Astrocyte of the spinal cord (primary cell): ENCODE measurements at regions not wholly inside any gene's neighbourhood (a gene's known extent, or its start where the extent isn't known, plus 50 kb on each side); places are given as distances from the start of the nearest gene placed in this dataset.

Source experiments
- DNase-seq: peaks from one replicate; pipeline ENCODE4 v3.0.0; 2011; ENCODE audit warnings: low read depth, low spot score
- H3K4me3 ChIP-seq: 2 replicates; pipeline ENCODE4 v1.5.1; 2011; ENCODE audit warnings: low read depth, mild to moderate bottlenecking, low read length, moderate library complexity
- CTCF ChIP-seq: IDR thresholded peaks from 2 replicates; pipeline ENCODE4 v1.5.1; 2012; ENCODE audit warnings: low read depth, mild to moderate bottlenecking, low read length, inconsistent platforms
- in situ Hi-C: cut with HindIII; loops from 2 replicates; pipeline ENCODE4 v1.10.0; 2017; ENCODE audit warnings: low sequenced_read_pairs

- no peak overlapping the region for H3K4me3 ChIP-seq
- TF ChIP-seq CTCF = no peak
- in situ Hi-C loops = no loop called here
- peak; percentile 92 for DNase-seq
Observed at GRCh38 chr6:140572129-140572528, 1197.7 kb upstream of the CITED2 start.

DNA sequence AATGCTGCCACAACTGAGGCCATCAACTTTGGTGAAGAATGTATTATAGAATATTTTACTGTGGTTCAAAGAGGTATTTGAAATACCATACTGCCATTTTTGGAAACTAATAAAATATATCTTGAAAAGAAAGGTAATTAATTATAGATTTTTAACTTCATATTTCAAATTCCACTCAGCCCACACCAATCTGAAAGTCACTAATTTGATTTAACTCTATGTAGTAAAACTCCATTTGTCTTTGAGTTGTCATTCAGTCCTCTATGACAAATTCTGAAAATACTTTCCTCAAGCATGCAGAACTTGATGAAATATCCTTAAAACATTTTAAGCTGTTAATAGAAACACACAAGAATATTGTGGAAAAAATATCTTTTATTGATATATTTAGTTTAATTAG is 1196.7 kb upstream of the CITED2 start:
- no peak overlapping the region for H3K4me3 ChIP-seq
- in situ Hi-C loops = no loop called here
- no peak for TF ChIP-seq CTCF
- DNase-seq = no peak

- peak; percentile 2 for TF ChIP-seq CTCF
- H3K4me3 ChIP-seq = no peak overlapping the region
- peak; percentile 16 for DNase-seq
- in situ Hi-C loops = no loop called here
Observed at GRCh38 chr6:140567466-140567865, 1193.0 kb upstream of the CITED2 start.

- TF ChIP-seq CTCF = no peak
- H3K4me3 ChIP-seq = no peak overlapping the region
- peak; percentile 71 for DNase-seq
- in situ Hi-C loops = no loop called here
Observed at GRCh38 chr6:140566781-140567277, 1192.4 kb upstream of the CITED2 start.

GRCh38 chr6:140563728-140564127 is 1189.3 kb upstream of the CITED2 start:
- no peak for TF ChIP-seq CTCF
- H3K4me3 ChIP-seq = no peak overlapping the region
- DNase-seq = no peak
- in situ Hi-C loops = no loop called here

DNA sequence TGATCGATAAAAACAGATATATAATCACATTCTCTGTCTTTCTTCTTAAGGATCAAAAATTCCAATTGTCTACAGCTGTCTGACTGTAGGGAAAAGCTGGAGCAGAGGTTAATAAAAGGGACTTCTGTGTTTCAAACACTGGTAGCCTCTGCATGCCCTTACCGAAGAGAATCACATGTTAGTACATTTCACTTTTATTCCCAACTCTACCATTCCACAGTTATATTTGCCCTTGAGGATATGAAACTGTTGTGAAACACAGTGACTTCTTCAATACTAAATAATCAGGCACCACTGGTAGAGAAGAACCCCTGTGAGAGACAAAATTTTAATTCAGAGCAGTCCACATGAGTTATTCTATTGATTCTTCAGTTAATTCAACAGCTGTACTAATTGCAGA is 1187.3 kb upstream of the CITED2 start:
- TF ChIP-seq CTCF = no peak
- in situ Hi-C loops = no loop called here
- H3K4me3 ChIP-seq = no peak overlapping the region
- no peak for DNase-seq

GRCh38 chr6:140560671-140561070 is 1186.2 kb upstream of the CITED2 start:
- no peak for DNase-seq
- in situ Hi-C loops = no loop called here
- H3K4me3 ChIP-seq = no peak overlapping the region
- TF ChIP-seq CTCF = no peak
